DMS 273 (cell line): ENCODE measurements at regions not wholly inside any gene's neighbourhood (a gene's known extent, or its start where the extent isn't known, plus 50 kb on each side); places are given as distances from the start of the nearest gene placed in this dataset.
A peak's percentile ranks its signal among the peaks of the same experiment; 100 is the strongest.

ENCODE experiments used
- DNase-seq: peaks from one replicate; lab custom pipeline; 2025; ENCODE audit not compliant: unreplicated experiment; lab: John Stamatoyannopoulos, UW

DNA sequence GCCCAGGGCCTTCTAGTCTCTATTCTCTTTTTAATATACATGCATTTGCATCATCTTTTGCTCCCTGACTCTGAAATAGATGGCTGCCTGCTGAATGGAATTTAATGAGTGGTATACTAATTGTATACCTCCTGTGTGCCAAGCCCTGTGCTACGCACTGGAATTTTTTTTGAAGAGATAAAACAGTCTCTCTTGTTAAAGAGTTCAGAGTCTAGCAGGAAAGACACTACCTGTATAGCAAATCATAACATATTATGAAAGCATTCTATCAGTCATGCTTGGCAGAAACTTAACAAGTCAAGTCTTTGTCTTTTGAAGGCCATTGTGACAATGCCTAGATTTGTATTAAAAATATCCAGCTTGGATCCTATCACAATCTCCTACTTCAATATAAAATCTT, 63.7 kb upstream of the SESN3 start:
- no peak for DNase-seq

- no peak for DNase-seq
Observed at GRCh38 chr11:95293116-95293515, 62.1 kb upstream of the SESN3 start.

DNA sequence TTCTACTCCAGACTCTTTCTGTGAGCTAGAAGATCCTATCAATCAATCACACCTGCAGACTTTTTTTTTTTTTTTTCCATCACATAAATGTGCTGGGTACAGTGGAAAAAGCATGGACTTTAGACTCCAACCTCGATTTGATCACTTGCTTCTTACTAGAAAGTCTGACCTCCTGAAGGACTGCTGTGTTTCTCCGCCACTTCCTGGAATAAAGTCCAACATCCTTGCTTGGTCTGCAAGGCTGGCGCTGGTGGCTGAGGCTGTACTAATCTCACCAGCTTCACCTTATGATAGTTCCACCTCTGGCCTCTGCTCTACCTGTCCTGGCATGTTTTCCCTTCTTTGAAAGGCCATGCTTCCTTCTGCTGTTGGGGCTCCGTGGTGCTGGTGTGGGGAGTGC, 60.9 kb upstream of the SESN3 start:
- no peak for DNase-seq

GRCh38 chr11:95289378-95290101, 58.5 kb upstream of the SESN3 start:
- DNase-seq = no peak

DNA sequence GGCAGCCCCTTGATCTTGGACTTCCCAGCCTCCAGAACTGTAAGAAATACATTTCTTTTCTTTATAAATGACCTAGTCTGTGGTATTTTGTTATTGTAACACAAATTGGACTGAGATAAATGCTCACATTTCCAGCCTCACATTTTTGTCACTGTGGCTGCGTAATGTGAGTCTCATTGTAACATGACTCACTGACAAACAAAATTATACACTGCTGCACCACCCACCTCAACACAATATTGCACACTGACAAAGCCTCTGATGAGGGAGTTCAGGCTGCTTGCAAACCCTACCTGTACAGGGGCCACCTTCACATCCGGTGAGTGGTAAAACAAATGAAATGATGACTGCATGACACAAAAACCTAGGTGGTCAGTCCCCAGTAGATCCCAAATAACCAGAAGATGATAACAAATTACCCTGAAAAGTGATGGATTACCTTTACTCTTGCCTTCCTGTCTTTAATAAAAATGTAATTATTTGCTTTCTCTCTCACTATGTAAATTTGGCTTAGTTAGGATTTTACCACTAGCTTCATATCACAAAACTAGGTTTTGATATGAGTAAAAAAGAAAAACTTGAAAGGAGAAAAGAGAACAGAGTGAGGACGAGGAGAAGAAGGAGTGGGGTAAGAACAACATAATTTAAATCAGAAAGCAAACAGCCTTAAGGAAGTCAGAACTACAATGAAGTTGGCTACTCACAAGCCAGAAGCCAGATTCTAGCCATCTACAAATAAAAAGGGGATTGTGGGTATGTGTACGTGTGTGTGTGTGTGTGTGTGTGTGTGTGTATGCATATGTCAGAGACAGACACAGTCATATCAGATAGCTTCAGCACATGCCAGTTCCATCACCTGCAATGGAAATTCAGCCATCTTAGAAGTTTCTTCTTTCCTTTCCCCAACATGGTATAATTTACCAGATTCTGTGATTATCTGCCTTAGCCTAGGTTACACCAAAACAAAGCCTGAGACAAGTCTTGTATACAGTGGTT, 53.4 kb upstream of the SESN3 start:
- no peak for DNase-seq

DNA sequence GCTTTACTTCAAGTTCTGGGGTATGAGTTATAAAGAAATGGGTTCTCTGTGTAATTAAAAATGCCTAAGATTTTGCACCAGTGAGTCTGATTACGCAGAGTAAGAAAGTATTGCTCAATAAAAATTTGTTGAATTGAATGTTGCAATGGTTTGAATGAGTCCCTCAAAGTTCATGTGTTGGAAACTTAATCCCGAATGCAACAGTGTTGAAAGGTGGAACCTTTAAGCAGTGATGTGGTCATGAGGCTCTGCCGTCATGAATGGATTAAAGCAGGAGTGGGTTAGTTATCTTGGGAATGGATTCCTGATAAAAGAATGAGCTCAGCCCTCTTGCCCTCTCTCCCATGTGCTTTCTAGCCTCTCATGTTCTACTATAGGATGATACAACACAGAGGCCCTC, 52.6 kb upstream of the SESN3 start:
- DNase-seq = no peak

GRCh38 chr11:95283146-95283545, 52.1 kb upstream of the SESN3 start:
- DNase-seq = no peak

DNA sequence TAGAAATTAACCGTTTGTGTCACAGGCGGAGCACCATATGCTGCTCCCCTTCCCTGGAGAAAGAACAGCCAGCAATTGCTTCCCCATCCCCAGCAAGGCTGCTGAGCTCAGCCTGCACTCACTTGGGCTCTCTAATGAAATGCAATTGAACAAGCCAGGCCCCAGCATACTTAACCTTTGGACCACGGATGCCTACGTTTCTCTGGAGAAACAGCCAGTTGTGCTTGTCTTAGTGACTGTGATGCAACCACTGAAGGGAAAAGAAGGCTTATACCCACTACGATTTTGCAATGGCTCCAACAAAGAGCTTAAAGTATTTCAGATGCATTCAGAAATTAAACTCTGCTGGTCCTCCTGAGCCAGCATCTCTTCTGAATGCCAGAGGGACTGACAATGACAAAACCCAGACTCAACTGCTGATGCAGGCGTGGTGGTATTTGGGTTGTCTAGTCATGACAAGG, 51.3 kb upstream of the SESN3 start:
- DNase-seq = peak; percentile 5
